Thyroid gland (tissue), 4 donors: ENCODE measurements at regions not wholly inside any gene's neighbourhood (a gene's known extent, or its start where the extent isn't known, plus 50 kb on each side); places are given as distances from the start of the nearest gene placed in this dataset.

Experiments
- POLR2A ChIP-seq, 2 donors: fragments of 450-650 bp; IDR thresholded peaks; one replicate each; pipeline ENCODE4 v1.6.1; 2017; ENCODE audit warnings: antibody characterized with exemption in 2 of 2, mild to moderate bottlenecking in 2 of 2, moderate library complexity in 1 of 2
- TF ChIP-seq, protein P1 (sequence below), 6 experiments: fragments of 200-600 bp in 3 of 6; fragments of 450-650 bp in 3 of 6; sonication (generic) in 3 of 6; IDR thresholded peaks; one replicate each; pipeline ENCODE4 v1.5.1; 2016 to 2019; ENCODE audit warnings: antibody characterized with exemption in 6 of 6, mild to moderate bottlenecking in 2 of 6, inconsistent platforms in 1 of 6, moderate library complexity in 1 of 6

DNA sequence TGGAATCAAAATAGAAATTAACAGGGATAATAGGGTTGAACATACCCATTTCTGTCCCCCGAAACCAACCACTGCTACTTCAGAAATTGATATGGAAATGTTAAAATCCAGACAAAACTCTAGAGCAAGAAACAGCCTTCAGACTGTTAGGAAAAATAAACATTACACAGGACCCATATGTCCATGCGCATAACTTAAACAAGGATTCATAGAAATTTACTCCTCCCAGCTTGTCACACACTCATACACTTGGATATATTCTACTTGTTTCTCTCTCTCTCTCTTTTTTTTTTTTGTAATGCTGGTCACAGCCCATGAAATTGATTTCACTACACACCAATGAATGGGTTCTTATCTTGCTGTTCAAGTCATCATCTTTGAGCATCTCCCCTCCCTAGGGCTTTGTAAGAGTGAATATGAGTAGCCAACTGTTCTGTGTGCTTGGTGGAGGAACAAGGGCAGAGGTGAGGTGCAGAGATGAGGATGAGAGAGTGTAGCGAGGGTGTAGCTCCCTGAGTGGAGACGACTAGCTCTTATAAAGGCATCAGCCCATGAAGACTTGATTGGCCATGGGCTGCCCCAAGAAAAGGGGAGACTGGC lies 61.8 kb upstream of the MLN start:
- TF ChIP-seq, protein P1, sequence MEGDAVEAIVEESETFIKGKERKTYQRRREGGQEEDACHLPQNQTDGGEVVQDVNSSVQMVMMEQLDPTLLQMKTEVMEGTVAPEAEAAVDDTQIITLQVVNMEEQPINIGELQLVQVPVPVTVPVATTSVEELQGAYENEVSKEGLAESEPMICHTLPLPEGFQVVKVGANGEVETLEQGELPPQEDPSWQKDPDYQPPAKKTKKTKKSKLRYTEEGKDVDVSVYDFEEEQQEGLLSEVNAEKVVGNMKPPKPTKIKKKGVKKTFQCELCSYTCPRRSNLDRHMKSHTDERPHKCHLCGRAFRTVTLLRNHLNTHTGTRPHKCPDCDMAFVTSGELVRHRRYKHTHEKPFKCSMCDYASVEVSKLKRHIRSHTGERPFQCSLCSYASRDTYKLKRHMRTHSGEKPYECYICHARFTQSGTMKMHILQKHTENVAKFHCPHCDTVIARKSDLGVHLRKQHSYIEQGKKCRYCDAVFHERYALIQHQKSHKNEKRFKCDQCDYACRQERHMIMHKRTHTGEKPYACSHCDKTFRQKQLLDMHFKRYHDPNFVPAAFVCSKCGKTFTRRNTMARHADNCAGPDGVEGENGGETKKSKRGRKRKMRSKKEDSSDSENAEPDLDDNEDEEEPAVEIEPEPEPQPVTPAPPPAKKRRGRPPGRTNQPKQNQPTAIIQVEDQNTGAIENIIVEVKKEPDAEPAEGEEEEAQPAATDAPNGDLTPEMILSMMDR (IDR thresholded peaks at IDR 0.05): no peak
- TF ChIP-seq POLR2A (IDR thresholded peaks at IDR 0.05): no peak
